ENCODE measurements at regions not wholly inside any gene's neighbourhood (a gene's known extent, or its start where the extent isn't known, plus 50 kb on each side); places are given as distances from the start of the nearest gene placed in this dataset.

DNA sequence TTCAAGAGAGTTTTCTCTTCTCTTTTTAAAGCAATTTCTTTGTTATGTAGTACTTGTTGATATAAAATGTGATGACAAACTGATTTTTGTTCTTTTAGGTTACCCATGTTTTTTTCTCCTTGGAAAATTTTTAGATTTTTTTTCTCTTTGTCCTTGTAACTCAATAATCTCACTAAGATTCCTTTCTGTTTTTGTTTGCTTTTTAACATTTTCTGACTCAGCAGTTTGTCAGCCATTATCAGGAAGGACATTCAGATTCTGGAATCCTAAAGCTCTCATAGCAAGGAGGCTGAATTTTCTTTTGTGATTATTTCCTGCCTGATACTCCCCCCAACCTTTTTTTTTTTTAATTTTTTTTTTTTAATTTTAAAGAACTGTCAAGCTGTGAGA lies 75.2 kb upstream of the CITED2 start:
- TF ChIP-seq POLR2A (IDR thresholded peaks at IDR 0.05): no peak
- TF ChIP-seq, protein P1, sequence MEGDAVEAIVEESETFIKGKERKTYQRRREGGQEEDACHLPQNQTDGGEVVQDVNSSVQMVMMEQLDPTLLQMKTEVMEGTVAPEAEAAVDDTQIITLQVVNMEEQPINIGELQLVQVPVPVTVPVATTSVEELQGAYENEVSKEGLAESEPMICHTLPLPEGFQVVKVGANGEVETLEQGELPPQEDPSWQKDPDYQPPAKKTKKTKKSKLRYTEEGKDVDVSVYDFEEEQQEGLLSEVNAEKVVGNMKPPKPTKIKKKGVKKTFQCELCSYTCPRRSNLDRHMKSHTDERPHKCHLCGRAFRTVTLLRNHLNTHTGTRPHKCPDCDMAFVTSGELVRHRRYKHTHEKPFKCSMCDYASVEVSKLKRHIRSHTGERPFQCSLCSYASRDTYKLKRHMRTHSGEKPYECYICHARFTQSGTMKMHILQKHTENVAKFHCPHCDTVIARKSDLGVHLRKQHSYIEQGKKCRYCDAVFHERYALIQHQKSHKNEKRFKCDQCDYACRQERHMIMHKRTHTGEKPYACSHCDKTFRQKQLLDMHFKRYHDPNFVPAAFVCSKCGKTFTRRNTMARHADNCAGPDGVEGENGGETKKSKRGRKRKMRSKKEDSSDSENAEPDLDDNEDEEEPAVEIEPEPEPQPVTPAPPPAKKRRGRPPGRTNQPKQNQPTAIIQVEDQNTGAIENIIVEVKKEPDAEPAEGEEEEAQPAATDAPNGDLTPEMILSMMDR (IDR thresholded peaks at IDR 0.05 in 4 of 5, conservative IDR thresholded peaks at IDR 0.05 in 1 of 5): no peak
